ENCODE measurements at regions not wholly inside any gene's neighbourhood (a gene's known extent, or its start where the extent isn't known, plus 50 kb on each side); places are given as distances from the start of the nearest gene placed in this dataset.

- Histone ChIP-seq H3K36me3 (ENCODE audit: control insufficient read depth, insufficient read depth, low read length) (no peaks in the 10 kb centered on the region), H4K20me1 (ENCODE audit: control insufficient read depth, extremely low read depth, insufficient read depth, low read length) (no peaks in the 10 kb centered on the region), H3K4me2 (ENCODE audit: extremely low read depth, insufficient read depth, low read length) (no peak overlapping the region), H3K9me3 (ENCODE audit: control insufficient read depth, insufficient read depth, low read depth, low read length) (no peaks in the 10 kb centered on the region), H2AFZ (ENCODE audit: low read length) (no peak overlapping the region), H3K9ac (ENCODE audit: insufficient read depth, low read length) (no peak overlapping the region), H3K4me3 (replicated peaks in 1 of 4; ENCODE audit: control extremely low read depth in 1 of 4, insufficient read depth in 1 of 4, low read depth in 3 of 4, low read length in 4 of 4) (no peak overlapping the region), H3K4me1 (ENCODE audit: control insufficient read depth, extremely low read depth, insufficient read depth, low read length) (no peaks in the 10 kb centered on the region), H3K27ac (ENCODE audit: insufficient read depth, low read length) (no peak overlapping the region), H3K27me3 (ENCODE audit: control insufficient read depth, insufficient read depth, low read length) (no peaks in the 10 kb centered on the region), H3K79me2 (ENCODE audit: control insufficient read depth, insufficient read depth, low read length) (no peaks in the 10 kb centered on the region)
- no peak for TF ChIP-seq CTCF (conservative IDR thresholded peaks at IDR 0.05 in 1 of 2, IDR thresholded peaks at IDR 0.05 in 1 of 2; ENCODE audit: low read depth in 1 of 2, low read length in 2 of 2)
- no peak for TF ChIP-seq EZH2 (IDR thresholded peaks at IDR 0.05; ENCODE audit: low read length, missing control alignments)
- no peak for DNase-seq (ENCODE audit: low read depth in 2 of 2)
Measured at GRCh38 chr6:78580923-78581322, 286.4 kb upstream of the IRAK1BP1 start.

- H4K20me1 ChIP-seq (ENCODE audit: control insufficient read depth, extremely low read depth, insufficient read depth, low read length): no peaks in the 10 kb centered on the region
- TF ChIP-seq CTCF (conservative IDR thresholded peaks at IDR 0.05 in 1 of 2, IDR thresholded peaks at IDR 0.05 in 1 of 2; ENCODE audit: low read depth in 1 of 2, low read length in 2 of 2) (no peak), EZH2 (IDR thresholded peaks at IDR 0.05; ENCODE audit: low read length, missing control alignments) (no peak)
- H3K9me3 ChIP-seq (ENCODE audit: control insufficient read depth, insufficient read depth, low read depth, low read length): no peaks in the 10 kb centered on the region
- H3K79me2 ChIP-seq (ENCODE audit: control insufficient read depth, insufficient read depth, low read length): no peaks in the 10 kb centered on the region
- H3K9ac ChIP-seq (ENCODE audit: insufficient read depth, low read length): no peak overlapping the region
- no peaks in the 10 kb centered on the region for H3K36me3 ChIP-seq (ENCODE audit: control insufficient read depth, insufficient read depth, low read length)
- H3K4me2 ChIP-seq (ENCODE audit: extremely low read depth, insufficient read depth, low read length): no peak overlapping the region
- H2AFZ ChIP-seq (ENCODE audit: low read length): no peak overlapping the region
- no peaks in the 10 kb centered on the region for H3K4me1 ChIP-seq (ENCODE audit: control insufficient read depth, extremely low read depth, insufficient read depth, low read length)
- H3K27ac ChIP-seq (ENCODE audit: insufficient read depth, low read length): no peak overlapping the region
- H3K27me3 ChIP-seq (ENCODE audit: control insufficient read depth, insufficient read depth, low read length): no peaks in the 10 kb centered on the region
- no peak for DNase-seq (ENCODE audit: low read depth in 2 of 2)
- H3K4me3 ChIP-seq (replicated peaks in 1 of 4; ENCODE audit: control extremely low read depth in 1 of 4, insufficient read depth in 1 of 4, low read depth in 3 of 4, low read length in 4 of 4): no peak overlapping the region
Measured at GRCh38 chr6:78583079-78583478, 284.3 kb upstream of the IRAK1BP1 start.

GRCh38 chr6:78589436-78589835, 277.9 kb upstream of the IRAK1BP1 start:
- H3K36me3 ChIP-seq (ENCODE audit: control insufficient read depth, insufficient read depth, low read length): no peaks in the 10 kb centered on the region
- no peak for DNase-seq (ENCODE audit: low read depth in 2 of 2)
- no peaks in the 10 kb centered on the region for H3K79me2 ChIP-seq (ENCODE audit: control insufficient read depth, insufficient read depth, low read length)
- H4K20me1 ChIP-seq (ENCODE audit: control insufficient read depth, extremely low read depth, insufficient read depth, low read length): no peaks in the 10 kb centered on the region
- no peak overlapping the region for H3K4me3 ChIP-seq (replicated peaks in 1 of 4; ENCODE audit: control extremely low read depth in 1 of 4, insufficient read depth in 1 of 4, low read depth in 3 of 4, low read length in 4 of 4)
- no peaks in the 10 kb centered on the region for H3K27me3 ChIP-seq (ENCODE audit: control insufficient read depth, insufficient read depth, low read length)
- H3K9ac ChIP-seq (ENCODE audit: insufficient read depth, low read length): no peak overlapping the region
- TF ChIP-seq EZH2 (IDR thresholded peaks at IDR 0.05; ENCODE audit: low read length, missing control alignments): no peak
- TF ChIP-seq CTCF (conservative IDR thresholded peaks at IDR 0.05 in 1 of 2, IDR thresholded peaks at IDR 0.05 in 1 of 2; ENCODE audit: low read depth in 1 of 2, low read length in 2 of 2): no peak
- H3K9me3 ChIP-seq (ENCODE audit: control insufficient read depth, insufficient read depth, low read depth, low read length): no peaks in the 10 kb centered on the region
- H2AFZ ChIP-seq (ENCODE audit: low read length): no peak overlapping the region
- H3K4me1 ChIP-seq (ENCODE audit: control insufficient read depth, extremely low read depth, insufficient read depth, low read length): no peaks in the 10 kb centered on the region
- H3K27ac ChIP-seq (ENCODE audit: insufficient read depth, low read length): no peak overlapping the region
- H3K4me2 ChIP-seq (ENCODE audit: extremely low read depth, insufficient read depth, low read length): no peak overlapping the region

Measured in fibroblast of lung (primary cell).